Bronchial epithelial cell (primary cell): ENCODE measurements at regions not wholly inside any gene's neighbourhood (a gene's known extent, or its start where the extent isn't known, plus 50 kb on each side); places are given as distances from the start of the nearest gene placed in this dataset.
A peak's percentile ranks its signal among the peaks of the same experiment; 100 is the strongest.

Experiments
- DNase-seq: peaks from one replicate; pipeline ENCODE4 v3.0.0-alpha.2; 2010; ENCODE audit warnings: low read depth
- FAIRE-seq: peaks from 2 replicates; lab custom pipeline; 2011; peaks lifted over from hg19 to GRCh38; lab: Jason Lieb, UNC
- H3K27me3 ChIP-seq: 2 replicates; pipeline ENCODE4 v1.5.1; 2011; ENCODE audit warnings: low read length; ENCODE audit not compliant: control insufficient read depth, insufficient read depth
- H3K36me3 ChIP-seq: 2 replicates; pipeline ENCODE4 v1.5.1; 2011; ENCODE audit warnings: low read length; ENCODE audit not compliant: control insufficient read depth, insufficient read depth
- H3K4me3 ChIP-seq: 2 replicates; pipeline ENCODE4 v1.5.1; 2011; ENCODE audit warnings: mild to moderate bottlenecking, low read depth, low read length, control low read depth
- TF ChIP-seq, protein P1 (sequence below): IDR thresholded peaks from 2 replicates; pipeline ENCODE4 v1.5.1; 2011; ENCODE audit warnings: mild to moderate bottlenecking, moderate library complexity, low read length, control low read depth, inconsistent platforms; ENCODE audit not compliant: insufficient read depth, severe bottlenecking

GRCh38 chr7:35389636-35390035 lies 135.7 kb upstream of the TBX20 start:
- peak; percentile 26 for DNase-seq
- Histone ChIP-seq H3K27me3 (no peaks in the 10 kb centered on the region), H3K4me3 (no peak overlapping the region), H3K36me3 (no peaks in the 10 kb centered on the region)
- TF ChIP-seq, protein P1, sequence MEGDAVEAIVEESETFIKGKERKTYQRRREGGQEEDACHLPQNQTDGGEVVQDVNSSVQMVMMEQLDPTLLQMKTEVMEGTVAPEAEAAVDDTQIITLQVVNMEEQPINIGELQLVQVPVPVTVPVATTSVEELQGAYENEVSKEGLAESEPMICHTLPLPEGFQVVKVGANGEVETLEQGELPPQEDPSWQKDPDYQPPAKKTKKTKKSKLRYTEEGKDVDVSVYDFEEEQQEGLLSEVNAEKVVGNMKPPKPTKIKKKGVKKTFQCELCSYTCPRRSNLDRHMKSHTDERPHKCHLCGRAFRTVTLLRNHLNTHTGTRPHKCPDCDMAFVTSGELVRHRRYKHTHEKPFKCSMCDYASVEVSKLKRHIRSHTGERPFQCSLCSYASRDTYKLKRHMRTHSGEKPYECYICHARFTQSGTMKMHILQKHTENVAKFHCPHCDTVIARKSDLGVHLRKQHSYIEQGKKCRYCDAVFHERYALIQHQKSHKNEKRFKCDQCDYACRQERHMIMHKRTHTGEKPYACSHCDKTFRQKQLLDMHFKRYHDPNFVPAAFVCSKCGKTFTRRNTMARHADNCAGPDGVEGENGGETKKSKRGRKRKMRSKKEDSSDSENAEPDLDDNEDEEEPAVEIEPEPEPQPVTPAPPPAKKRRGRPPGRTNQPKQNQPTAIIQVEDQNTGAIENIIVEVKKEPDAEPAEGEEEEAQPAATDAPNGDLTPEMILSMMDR = no peak
- no peak for FAIRE-seq

GRCh38 chr7:35386816-35387706 lies 133.2 kb upstream of the TBX20 start:
- no peaks in the 10 kb centered on the region for H3K27me3 ChIP-seq
- no peak for FAIRE-seq
- DNase-seq = no peak
- H3K36me3 ChIP-seq = no peaks in the 10 kb centered on the region
- TF ChIP-seq, protein P1 = no peak
- H3K4me3 ChIP-seq = no peak overlapping the region

GRCh38 chr7:35386082-35386815 lies 132.3 kb upstream of the TBX20 start:
- Histone ChIP-seq H3K4me3 (no peak overlapping the region), H3K27me3 (no peaks in the 10 kb centered on the region), H3K36me3 (no peaks in the 10 kb centered on the region)
- TF ChIP-seq, protein P1 = no peak
- no peak for FAIRE-seq
- DNase-seq = no peak

DNA sequence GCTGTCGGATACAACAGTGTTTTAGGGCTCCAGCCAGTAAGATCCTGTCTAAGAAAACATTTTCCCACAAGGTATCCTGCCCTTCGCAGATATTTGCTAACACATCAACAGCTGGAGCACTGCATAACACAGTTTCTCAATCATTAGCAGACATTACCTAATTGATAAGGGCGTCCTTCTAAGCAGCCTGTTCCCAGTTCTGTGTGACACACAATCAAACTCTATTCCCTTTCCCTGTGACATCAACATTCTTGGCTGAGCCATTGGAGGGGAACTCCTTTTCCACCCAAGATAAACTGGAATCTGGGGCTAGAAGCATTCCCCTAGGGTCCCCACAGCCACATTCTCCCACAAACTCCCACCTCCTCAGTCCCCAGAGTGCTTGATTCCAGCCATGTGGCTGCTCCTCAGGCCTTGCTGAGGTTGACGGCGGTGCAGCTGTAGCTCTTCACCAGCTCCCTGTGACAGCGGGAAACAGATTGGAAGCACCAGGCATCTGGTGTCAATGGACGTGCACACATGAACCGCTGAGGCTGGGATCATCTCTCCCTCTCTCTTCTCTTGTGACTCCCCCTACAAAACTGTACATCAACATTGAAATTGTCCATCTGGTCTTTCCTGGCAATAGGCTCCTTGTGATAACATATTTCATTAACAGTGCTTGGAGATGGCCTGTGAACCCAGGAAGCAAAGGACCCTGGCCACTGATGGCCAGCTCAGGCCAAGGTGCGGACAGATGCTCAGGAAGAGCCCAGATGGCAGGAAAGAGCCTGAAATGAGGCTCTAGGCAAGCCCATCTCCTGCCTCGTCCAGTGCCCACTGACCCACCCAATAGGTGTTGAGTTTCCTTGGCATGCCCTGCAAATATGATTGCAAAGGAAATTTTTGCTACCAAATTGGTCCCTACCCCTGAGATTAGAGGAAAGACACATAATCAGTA lies 131.1 kb upstream of the TBX20 start:
- FAIRE-seq (no peak), DNase-seq (no peak)
- Histone ChIP-seq H3K4me3 (no peak overlapping the region), H3K27me3 (no peaks in the 10 kb centered on the region), H3K36me3 (no peaks in the 10 kb centered on the region)
- TF ChIP-seq, protein P1 = no peak

GRCh38 chr7:35380739-35381224 lies 126.9 kb upstream of the TBX20 start:
- H3K4me3 ChIP-seq = no peak overlapping the region
- DNase-seq (peak; percentile 21), FAIRE-seq (no peak)
- no peaks in the 10 kb centered on the region for H3K36me3 ChIP-seq
- H3K27me3 ChIP-seq = no peaks in the 10 kb centered on the region
- TF ChIP-seq, protein P1 = no peak
